ENCODE measurements at regions not wholly inside any gene's neighbourhood (a gene's known extent, or its start where the extent isn't known, plus 50 kb on each side); places are given as distances from the start of the nearest gene placed in this dataset.

DNA sequence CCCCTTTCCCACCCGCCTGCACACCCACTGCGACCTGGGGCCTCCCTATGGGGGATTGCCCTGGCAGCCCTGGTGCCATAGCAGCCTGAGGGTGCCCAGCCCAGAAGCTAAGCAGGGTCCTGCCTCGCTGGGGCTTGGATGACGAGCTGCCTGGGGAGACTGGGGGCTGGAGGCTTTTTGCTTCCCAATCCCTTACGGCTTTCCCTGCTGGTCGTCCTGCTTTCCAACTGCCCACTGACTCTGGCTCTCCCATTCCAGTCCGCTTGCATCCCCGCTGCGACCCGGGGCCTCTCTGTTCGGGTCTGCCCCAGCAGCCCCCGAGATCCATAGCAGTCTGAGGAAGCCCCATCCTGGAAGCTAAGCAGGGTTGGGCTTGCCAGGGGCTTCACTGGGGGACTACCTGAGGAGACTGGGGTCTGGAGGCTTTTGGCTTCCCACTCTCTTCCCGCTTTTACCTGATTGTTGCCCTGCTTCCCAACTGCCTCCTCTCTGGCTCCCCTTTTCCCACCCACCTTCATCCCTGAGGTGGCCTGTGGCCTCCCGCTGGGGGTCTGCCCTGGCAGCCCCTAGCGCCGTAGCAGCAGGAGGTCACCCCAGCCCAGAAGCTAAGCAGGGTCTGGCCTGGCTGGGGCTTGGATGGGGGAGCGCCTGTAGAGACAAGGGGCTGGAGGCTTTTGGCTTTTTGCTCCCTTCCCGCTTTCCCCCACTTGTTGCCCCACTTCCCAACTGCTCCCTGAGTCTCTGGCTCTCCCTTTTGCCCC is 2292.8 kb downstream of the TP53TG3F start:
- H3K27me3 Mint-ChIP-seq (ENCODE audit: low read depth) = no peaks in the 10 kb centered on the region
- TF ChIP-seq, protein P1, sequence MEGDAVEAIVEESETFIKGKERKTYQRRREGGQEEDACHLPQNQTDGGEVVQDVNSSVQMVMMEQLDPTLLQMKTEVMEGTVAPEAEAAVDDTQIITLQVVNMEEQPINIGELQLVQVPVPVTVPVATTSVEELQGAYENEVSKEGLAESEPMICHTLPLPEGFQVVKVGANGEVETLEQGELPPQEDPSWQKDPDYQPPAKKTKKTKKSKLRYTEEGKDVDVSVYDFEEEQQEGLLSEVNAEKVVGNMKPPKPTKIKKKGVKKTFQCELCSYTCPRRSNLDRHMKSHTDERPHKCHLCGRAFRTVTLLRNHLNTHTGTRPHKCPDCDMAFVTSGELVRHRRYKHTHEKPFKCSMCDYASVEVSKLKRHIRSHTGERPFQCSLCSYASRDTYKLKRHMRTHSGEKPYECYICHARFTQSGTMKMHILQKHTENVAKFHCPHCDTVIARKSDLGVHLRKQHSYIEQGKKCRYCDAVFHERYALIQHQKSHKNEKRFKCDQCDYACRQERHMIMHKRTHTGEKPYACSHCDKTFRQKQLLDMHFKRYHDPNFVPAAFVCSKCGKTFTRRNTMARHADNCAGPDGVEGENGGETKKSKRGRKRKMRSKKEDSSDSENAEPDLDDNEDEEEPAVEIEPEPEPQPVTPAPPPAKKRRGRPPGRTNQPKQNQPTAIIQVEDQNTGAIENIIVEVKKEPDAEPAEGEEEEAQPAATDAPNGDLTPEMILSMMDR (IDR thresholded peaks at IDR 0.05; ENCODE audit: unreplicated experiment in 3 of 3) = no peak
- no peaks in the 10 kb centered on the region for H3K4me1 Mint-ChIP-seq
- H3K9me3 Mint-ChIP-seq = peaks cover 26% of the 10 kb centered on the region
- no peak overlapping the region for H3K27ac Mint-ChIP-seq
- H3K36me3 Mint-ChIP-seq (ENCODE audit: low read depth) = no peaks in the 10 kb centered on the region
- H3K4me3 Mint-ChIP-seq = no peak overlapping the region

- Mint-ChIP-seq H3K9me3 (peaks cover 22% of the 10 kb centered on the region), H3K27ac (no peak overlapping the region)
Measured at GRCh38 chr16:35752773-35753558, 2293.6 kb downstream of the TP53TG3F start.

GRCh38 chr16:35753559-35754390 is 2294.4 kb downstream of the TP53TG3F start:
- Mint-ChIP-seq H3K27ac (no peak overlapping the region), H3K36me3 (ENCODE audit: low read depth) (no peaks in the 10 kb centered on the region), H3K27me3 (ENCODE audit: low read depth) (no peaks in the 10 kb centered on the region), H3K4me3 (no peak overlapping the region), H3K9me3 (peaks cover 22% of the 10 kb centered on the region), H3K4me1 (no peaks in the 10 kb centered on the region)
- TF ChIP-seq, protein P1 (IDR thresholded peaks at IDR 0.05; ENCODE audit: unreplicated experiment in 3 of 3) = no peak

More at GRCh38 chr16:35752773-35753558, 2293.6 kb downstream of the TP53TG3F start:
- no peak overlapping the region for H3K4me3 Mint-ChIP-seq
- no peaks in the 10 kb centered on the region for H3K36me3 Mint-ChIP-seq (ENCODE audit: low read depth)
- no peaks in the 10 kb centered on the region for H3K4me1 Mint-ChIP-seq
- H3K27me3 Mint-ChIP-seq (ENCODE audit: low read depth) = no peaks in the 10 kb centered on the region
- TF ChIP-seq, protein P1 (IDR thresholded peaks at IDR 0.05; ENCODE audit: unreplicated experiment in 3 of 3) = no peak

DNA sequence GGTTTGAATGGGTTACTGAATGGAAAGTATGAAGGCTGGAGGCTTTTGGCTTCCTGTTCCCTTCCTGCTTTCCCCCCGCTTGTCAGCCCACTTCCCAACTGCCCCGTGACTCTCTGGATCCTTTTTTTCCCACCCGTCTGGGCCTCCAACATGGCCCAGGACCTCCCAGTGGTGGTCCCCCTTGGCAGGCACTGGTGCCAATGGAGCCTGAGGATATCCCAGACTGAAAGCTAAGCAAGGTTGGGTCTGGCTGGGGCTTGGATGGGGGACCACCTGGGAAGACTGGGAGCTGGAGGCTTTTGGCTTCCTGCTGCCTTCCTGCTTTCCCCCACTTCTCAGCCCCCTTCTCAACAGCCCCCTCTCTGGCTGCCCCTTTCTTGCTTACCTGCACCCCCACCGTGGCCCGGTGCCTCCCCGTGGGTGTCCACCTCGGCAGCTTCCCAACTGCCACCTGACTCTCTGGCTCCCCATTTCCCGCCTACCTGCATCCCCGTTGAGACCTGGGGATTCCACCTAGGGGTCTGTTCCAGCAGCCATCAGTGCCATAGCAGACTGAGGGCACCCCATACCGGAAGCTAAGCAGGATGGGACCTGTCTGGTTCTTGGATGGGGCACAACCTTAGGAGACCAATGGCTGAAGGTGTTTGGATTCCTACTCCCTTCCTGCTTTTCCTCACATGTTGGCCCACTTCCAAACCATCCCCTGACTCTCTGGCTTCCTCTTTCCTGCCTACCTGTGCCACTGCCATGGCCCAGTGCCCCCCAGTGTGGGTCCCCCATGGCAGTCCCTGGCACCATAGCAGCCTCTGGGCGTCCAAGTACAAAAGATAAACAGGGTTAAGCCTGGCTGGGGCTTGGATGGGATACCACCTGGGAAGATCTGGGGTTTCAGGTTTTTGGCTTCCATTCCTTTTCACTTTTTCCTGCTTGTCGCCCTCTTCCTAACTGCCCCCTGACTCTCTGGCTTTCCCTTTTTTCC is 2295.3 kb downstream of the TP53TG3F start:
- Mint-ChIP-seq H3K4me1 (no peaks in the 10 kb centered on the region), H3K4me3 (no peak overlapping the region), H3K27ac (no peak overlapping the region), H3K36me3 (ENCODE audit: low read depth) (no peaks in the 10 kb centered on the region), H3K9me3 (peaks cover 22% of the 10 kb centered on the region), H3K27me3 (ENCODE audit: low read depth) (no peaks in the 10 kb centered on the region)
- TF ChIP-seq, protein P1 (IDR thresholded peaks at IDR 0.05; ENCODE audit: unreplicated experiment in 3 of 3) = no peak

DNA sequence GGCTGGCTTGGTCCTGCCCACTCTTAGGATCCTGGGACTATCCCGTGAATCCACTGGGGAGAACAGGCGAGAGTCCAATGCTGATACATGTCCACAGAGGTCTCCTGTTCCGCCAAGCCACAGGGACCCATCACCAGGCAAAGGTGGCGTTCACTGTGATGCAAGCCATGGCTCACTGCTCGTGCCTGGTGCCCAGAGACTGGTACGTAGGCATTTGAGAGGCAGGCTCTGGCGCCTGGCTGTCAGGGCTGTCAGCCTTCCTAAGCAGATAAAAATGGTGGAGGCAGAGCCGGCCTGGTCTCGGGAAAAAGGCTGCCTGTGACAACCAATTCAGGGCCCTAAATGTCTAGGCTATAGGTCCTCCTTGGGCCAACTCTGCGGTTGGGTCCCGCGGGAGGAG is 2329.0 kb downstream of the TP53TG3F start:
- H3K4me3 Mint-ChIP-seq = no peak overlapping the region

More for the DNA sequence above, 2329.0 kb downstream of the TP53TG3F start:
- Mint-ChIP-seq H3K36me3 (ENCODE audit: low read depth) (peaks cover 3% of the 10 kb centered on the region), H3K9me3 (peaks cover 59% of the 10 kb centered on the region), H3K4me1 (no peaks in the 10 kb centered on the region), H3K27ac (no peak overlapping the region), H3K27me3 (ENCODE audit: low read depth) (peaks cover 6% of the 10 kb centered on the region)
- TF ChIP-seq, protein P1 (IDR thresholded peaks at IDR 0.05; ENCODE audit: unreplicated experiment in 3 of 3) = no peak

Measured in nephron (organoid).